ENCODE measurements at regions not wholly inside any gene's neighbourhood (a gene's known extent, or its start where the extent isn't known, plus 50 kb on each side); places are given as distances from the start of the nearest gene placed in this dataset.

GRCh38 chr4:30600246-30601017 is 119.7 kb upstream of the PCDH7 start:
- Histone ChIP-seq H3K4me3 (replicated peaks in 1 of 3; ENCODE audit: low read depth in 2 of 3, low read length in 3 of 3) (no peak overlapping the region), H3K9ac (ENCODE audit: insufficient read depth, low read length, poor library complexity, severe bottlenecking) (no peak overlapping the region), H3K9me3 (replicated peaks in 1 of 2; ENCODE audit: control insufficient read depth in 1 of 2, insufficient read depth in 1 of 2, low read length in 2 of 2) (peaks cover 0 to 5% of the 10 kb centered on the region in 2 donors), H4K20me1 (ENCODE audit: insufficient read depth, low read length) (no peaks in the 10 kb centered on the region), H2AFZ (ENCODE audit: insufficient read depth, low read depth, low read length, poor library complexity, severe bottlenecking) (no peak overlapping the region), H3K36me3 (replicated peaks in 1 of 2; ENCODE audit: control insufficient read depth in 1 of 2, insufficient read depth in 2 of 2, low read length in 2 of 2) (no peaks in the 10 kb centered on the region), H3K79me2 (ENCODE audit: insufficient read depth, low read length) (no peaks in the 10 kb centered on the region), H3K27me3 (ENCODE audit: control insufficient read depth in 2 of 2, insufficient read depth in 2 of 2, low read length in 2 of 2) (no peaks in the 10 kb centered on the region), H3K4me1 (ENCODE audit: control insufficient read depth in 1 of 2, insufficient read depth in 2 of 2, low read length in 2 of 2) (no peaks in the 10 kb centered on the region), H3K4me2 (replicated peaks; ENCODE audit: extremely low read depth, low read length, poor library complexity, severe bottlenecking) (no peak overlapping the region), H3K27ac (ENCODE audit: low read depth in 1 of 2, low read length in 2 of 2) (no peak overlapping the region)
- H3K36me3 Mint-ChIP-seq = no peaks in the 10 kb centered on the region
- no peaks in the 10 kb centered on the region for H3K4me1 Mint-ChIP-seq
- no peaks in the 10 kb centered on the region for H3K27me3 Mint-ChIP-seq (ENCODE audit: low read depth in 3 of 3)
- no peak overlapping the region for H3K4me3 Mint-ChIP-seq
- H3K27ac Mint-ChIP-seq = no peak overlapping the region
- no peak for DNase-seq
- no CpG with 5 or more reads among the region's 5 CpGs for WGBS (ENCODE audit: insufficient coverage)
- intact Hi-C loops (cut with micrococcal nuclease) = no loop called here
- no peak for TF ChIP-seq CTCF (IDR thresholded peaks at IDR 0.05)
- peaks cover 0 to 3% (median 0%) of the 10 kb centered on the region in 7 donors for H3K9me3 Mint-ChIP-seq

GRCh38 chr4:30601070-30601865 is 118.9 kb upstream of the PCDH7 start:
- Histone ChIP-seq H3K4me1 (ENCODE audit: control insufficient read depth in 1 of 2, insufficient read depth in 2 of 2, low read length in 2 of 2) (no peaks in the 10 kb centered on the region), H2AFZ (ENCODE audit: insufficient read depth, low read depth, low read length, poor library complexity, severe bottlenecking) (no peak overlapping the region), H3K79me2 (ENCODE audit: insufficient read depth, low read length) (no peaks in the 10 kb centered on the region), H3K36me3 (replicated peaks in 1 of 2; ENCODE audit: control insufficient read depth in 1 of 2, insufficient read depth in 2 of 2, low read length in 2 of 2) (no peaks in the 10 kb centered on the region), H3K4me2 (replicated peaks; ENCODE audit: extremely low read depth, low read length, poor library complexity, severe bottlenecking) (no peak overlapping the region), H3K4me3 (replicated peaks in 1 of 3; ENCODE audit: low read depth in 2 of 3, low read length in 3 of 3) (no peak overlapping the region), H4K20me1 (ENCODE audit: insufficient read depth, low read length) (no peaks in the 10 kb centered on the region), H3K27ac (ENCODE audit: low read depth in 1 of 2, low read length in 2 of 2) (no peak overlapping the region), H3K9me3 (replicated peaks in 1 of 2; ENCODE audit: control insufficient read depth in 1 of 2, insufficient read depth in 1 of 2, low read length in 2 of 2) (peaks cover 0 to 5% of the 10 kb centered on the region in 2 donors), H3K9ac (ENCODE audit: insufficient read depth, low read length, poor library complexity, severe bottlenecking) (no peak overlapping the region), H3K27me3 (ENCODE audit: control insufficient read depth in 2 of 2, insufficient read depth in 2 of 2, low read length in 2 of 2) (no peaks in the 10 kb centered on the region)
- H3K4me1 Mint-ChIP-seq = no peaks in the 10 kb centered on the region
- intact Hi-C loops (cut with micrococcal nuclease) = no loop called here
- H3K9me3 Mint-ChIP-seq = peaks cover 0 to 3% (median 0%) of the 10 kb centered on the region in 7 donors
- no peak for DNase-seq
- no CpG with 5 or more reads among the region's 3 CpGs for WGBS (ENCODE audit: insufficient coverage)
- no peak overlapping the region for H3K4me3 Mint-ChIP-seq
- TF ChIP-seq CTCF (IDR thresholded peaks at IDR 0.05) = no peak
- H3K36me3 Mint-ChIP-seq = no peaks in the 10 kb centered on the region
- H3K27ac Mint-ChIP-seq = no peak overlapping the region
- H3K27me3 Mint-ChIP-seq (ENCODE audit: low read depth in 3 of 3) = no peaks in the 10 kb centered on the region

Measured in CD14-positive monocyte (primary cell).